ENCODE measurements at regions not wholly inside any gene's neighbourhood (a gene's known extent, or its start where the extent isn't known, plus 50 kb on each side); places are given as distances from the start of the nearest gene placed in this dataset.

DNA sequence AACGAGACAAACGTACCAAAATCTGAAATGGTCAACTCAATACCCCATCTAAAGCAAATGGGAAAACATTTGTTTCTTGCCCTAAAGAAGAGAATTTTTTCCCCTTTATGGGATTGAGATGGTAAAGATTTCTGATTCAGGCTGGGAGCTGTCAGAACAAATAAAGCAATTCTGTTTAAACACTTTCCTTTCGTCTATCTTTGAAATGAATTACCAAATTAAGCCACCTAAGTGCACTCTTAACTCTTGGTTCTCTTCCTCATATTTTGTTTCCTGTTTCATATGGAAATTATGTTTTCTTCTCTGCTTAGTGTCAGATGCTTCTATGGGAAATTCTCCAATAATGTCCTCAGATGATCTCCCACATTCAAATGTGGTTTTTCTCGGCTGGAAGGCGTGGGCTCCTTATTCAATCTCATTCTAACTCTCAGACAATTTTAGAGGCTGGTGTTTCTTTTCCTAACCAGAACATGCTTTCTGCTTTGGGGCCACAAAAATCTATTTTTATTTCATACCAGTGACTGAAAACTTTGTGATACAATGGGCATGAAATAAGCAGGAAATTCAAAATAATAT is 50.3 kb upstream of the HPF1 start:
- no peak for DNase-seq

Data from activated CD4-positive, alpha-beta T cell treated with anti-CD3 and anti-CD28 coated beads, Interleukin-2, amount 50 U/mL, for 48 hours (primary cell).